AG04449 (cell line): ENCODE measurements at regions not wholly inside any gene's neighbourhood (a gene's known extent, or its start where the extent isn't known, plus 50 kb on each side); places are given as distances from the start of the nearest gene placed in this dataset.

ENCODE experiments used
- CTCF ChIA-PET: fragments of 350-600 bp; formaldehyde crosslinking; extraction: SDS; loops from one replicate; lab custom pipeline; 2021; ENCODE audit warnings: antibody characterized with exemption; lab: Yijun Ruan, JAX
- POLR2A ChIA-PET: fragments of 400-600, 350-600 bp; formaldehyde crosslinking; extraction: SDS; loops from one replicate; lab custom pipeline; 2020; ENCODE audit warnings: antibody characterized with exemption, inconsistent platforms; lab: Yijun Ruan, JAX
- DNase-seq: peaks from one replicate; pipeline ENCODE4 v3.0.0-alpha.2; 2010; ENCODE audit warnings: low read depth, low spot score
- H3K4me3 ChIP-seq: 2 replicates; pipeline ENCODE4 v1.5.1; 2011; ENCODE audit warnings: low read depth, mild to moderate bottlenecking, control low read depth, low read length
- CTCF ChIP-seq: IDR thresholded peaks from one replicate; pipeline ENCODE4 v1.5.1; 2011; ENCODE audit warnings: mild to moderate bottlenecking, moderate library complexity, low read length, control low read depth, inconsistent platforms; ENCODE audit not compliant: insufficient read depth; ENCODE audit errors: missing control alignments

DNA sequence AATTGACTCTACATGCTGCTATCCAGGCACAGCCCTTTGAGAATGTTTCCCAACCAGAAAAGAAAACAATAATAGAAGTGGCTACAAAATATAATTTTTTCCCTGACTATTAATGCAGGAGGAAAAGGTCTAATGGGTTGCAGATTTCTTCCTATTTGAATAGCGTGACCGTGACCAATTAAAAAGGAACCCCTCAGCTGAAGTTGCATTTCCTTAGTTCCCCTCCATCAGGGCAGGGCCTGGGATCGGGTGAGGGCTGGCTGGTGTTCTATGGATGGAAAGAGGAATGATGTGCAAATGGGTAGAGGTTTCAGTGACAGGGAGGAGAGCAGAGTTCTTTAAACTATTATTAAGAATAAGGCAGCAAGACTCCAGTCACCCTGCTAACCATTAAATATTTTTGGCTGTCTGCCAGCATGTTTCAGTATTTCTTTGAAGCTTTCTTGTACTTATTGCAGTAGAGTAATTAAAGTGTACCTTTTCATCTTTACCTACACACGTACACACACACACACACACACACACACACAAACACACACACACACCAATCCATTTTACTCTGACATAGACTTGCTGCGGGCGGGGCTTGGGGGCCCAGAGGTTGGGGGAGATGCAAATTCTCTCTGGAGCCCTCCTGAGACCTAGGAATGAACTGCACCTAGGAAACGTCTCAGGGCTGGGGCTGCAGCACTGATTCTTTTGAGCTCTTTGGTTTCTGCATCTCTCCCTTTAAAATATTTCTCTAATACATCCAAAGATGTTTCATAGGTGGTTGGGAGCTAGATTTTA is 154.8 kb upstream of the SLC35B3 start:
- no peak for DNase-seq
- CTCF ChIA-PET, result no interaction called here
- no peak overlapping the region for H3K4me3 ChIP-seq
- no peak for TF ChIP-seq CTCF
- POLR2A ChIA-PET, result no interaction called here

GRCh38 chr6:8588176-8588575 is 152.8 kb upstream of the SLC35B3 start:
- TF ChIP-seq CTCF, result no peak
- no peak for DNase-seq
- CTCF ChIA-PET, result no interaction called here

DNA sequence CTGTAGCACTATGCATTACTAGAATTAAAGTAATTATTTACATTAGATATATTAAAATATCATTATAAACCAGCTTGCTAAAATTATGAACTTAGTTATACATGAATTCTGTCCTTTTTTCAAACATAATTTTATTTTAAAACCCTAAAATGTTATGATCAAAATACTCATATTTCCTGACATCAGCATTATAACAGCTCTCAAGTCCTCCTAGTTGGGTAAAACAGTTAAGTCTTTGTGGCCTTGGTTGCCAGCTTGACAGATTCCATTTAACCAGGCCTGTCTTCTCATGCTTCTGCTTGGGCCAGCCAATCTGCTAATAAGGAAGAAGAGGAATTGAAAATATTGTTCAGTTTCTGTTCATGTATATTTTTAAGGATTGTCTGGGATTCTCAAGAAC is 147.9 kb upstream of the SLC35B3 start:
- DNase-seq, result no peak
- TF ChIP-seq CTCF, result no peak
- ChIA-PET CTCF (no interaction called here), POLR2A (no interaction called here)
- no peak overlapping the region for H3K4me3 ChIP-seq

More at GRCh38 chr6:8588176-8588575, 152.8 kb upstream of the SLC35B3 start:
- H3K4me3 ChIP-seq, result no peak overlapping the region
- POLR2A ChIA-PET, result no interaction called here

- POLR2A ChIA-PET, result no interaction called here
- no peak overlapping the region for H3K4me3 ChIP-seq
- no peak for TF ChIP-seq CTCF
- DNase-seq, result no peak
- CTCF ChIA-PET, result no interaction called here
Observed at GRCh38 chr6:8579372-8579771, 144.0 kb upstream of the SLC35B3 start.

- ChIA-PET POLR2A (no interaction called here), CTCF (no interaction called here)
- no peak for TF ChIP-seq CTCF
- no peak for DNase-seq
- H3K4me3 ChIP-seq, result no peak overlapping the region
Observed at GRCh38 chr6:8578006-8578405, 142.7 kb upstream of the SLC35B3 start.

- TF ChIP-seq CTCF, result no peak
- ChIA-PET CTCF (no interaction called here), POLR2A (no interaction called here)
- DNase-seq, result no peak
- H3K4me3 ChIP-seq, result no peak overlapping the region
Observed at GRCh38 chr6:8574749-8575468, 139.6 kb upstream of the SLC35B3 start.
